HG02798 (cell line): ENCODE measurements at regions not wholly inside any gene's neighbourhood (a gene's known extent, or its start where the extent isn't known, plus 50 kb on each side); places are given as distances from the start of the nearest gene placed in this dataset.
A peak's percentile ranks its signal among the peaks of the same experiment; 100 is the strongest.

ENCODE experiments used
- ATAC-seq: cut with Tn5 transposase; IDR thresholded peaks from one replicate; pipeline ENCODE4 v1.9.1; 2021; ENCODE audit warnings: mild to moderate bottlenecking; ENCODE audit not compliant: unreplicated experiment, poor library complexity

- no peak for ATAC-seq
These were observed 897.2 kb upstream of the INTU start for GRCh38 chr4:126735294-126736132.

GRCh38 chr4:126736133-126736518 lies 896.6 kb upstream of the INTU start:
- no peak for ATAC-seq

GRCh38 chr4:126737899-126738526 lies 894.7 kb upstream of the INTU start:
- no peak for ATAC-seq

GRCh38 chr4:126738527-126738923 lies 894.2 kb upstream of the INTU start:
- ATAC-seq: no peak

- ATAC-seq: no peak
These were observed 893.8 kb upstream of the INTU start for GRCh38 chr4:126738926-126739325.

GRCh38 chr4:126740687-126741086 lies 892.1 kb upstream of the INTU start:
- ATAC-seq: no peak

GRCh38 chr4:126742048-126742447 lies 890.7 kb upstream of the INTU start:
- peak; percentile 67 for ATAC-seq

GRCh38 chr4:126742885-126743284 lies 889.9 kb upstream of the INTU start:
- no peak for ATAC-seq

- no peak for ATAC-seq
These were observed 884.0 kb upstream of the INTU start for GRCh38 chr4:126748736-126749135.

GRCh38 chr4:126750723-126751122 lies 882.0 kb upstream of the INTU start:
- ATAC-seq: no peak

GRCh38 chr4:126752126-126752525 lies 880.6 kb upstream of the INTU start:
- ATAC-seq: no peak

- ATAC-seq: no peak
These were observed 880.1 kb upstream of the INTU start for GRCh38 chr4:126752702-126753101.

- ATAC-seq: no peak
These were observed 879.2 kb upstream of the INTU start for GRCh38 chr4:126753592-126753991.

- ATAC-seq: no peak
These were observed 877.3 kb upstream of the INTU start for GRCh38 chr4:126755506-126755905.

GRCh38 chr4:126756050-126756829 lies 876.5 kb upstream of the INTU start:
- no peak for ATAC-seq

GRCh38 chr4:126757219-126757618 lies 875.5 kb upstream of the INTU start:
- no peak for ATAC-seq

- ATAC-seq: no peak
These were observed 874.3 kb upstream of the INTU start for GRCh38 chr4:126758493-126758892.

- no peak for ATAC-seq
These were observed 870.7 kb upstream of the INTU start for GRCh38 chr4:126761947-126762662.

- ATAC-seq: no peak
These were observed 870.0 kb upstream of the INTU start for GRCh38 chr4:126762663-126763247.

GRCh38 chr4:126766241-126766640 lies 866.5 kb upstream of the INTU start:
- no peak for ATAC-seq
